LHCN-M2 (cell line): ENCODE measurements at regions not wholly inside any gene's neighbourhood (a gene's known extent, or its start where the extent isn't known, plus 50 kb on each side); places are given as distances from the start of the nearest gene placed in this dataset.

ENCODE experiments used
- DNase-seq: peaks from one replicate; pipeline ENCODE4 v3.0.0-alpha.2; 2012; ENCODE audit warnings: low read depth

GRCh38 chr12:68102731-68103130 lies 56.8 kb downstream of the IFNG start:
- no peak for DNase-seq

GRCh38 chr12:68102163-68102562 lies 57.4 kb downstream of the IFNG start:
- DNase-seq, result no peak

- peak; percentile 74 for DNase-seq
These were observed 59.3 kb downstream of the IFNG start for GRCh38 chr12:68100241-68100640.

GRCh38 chr12:68098939-68099338 lies 60.6 kb downstream of the IFNG start:
- no peak for DNase-seq

- peak; percentile 39 for DNase-seq
These were observed 62.2 kb downstream of the IFNG start for GRCh38 chr12:68097386-68097785.

GRCh38 chr12:68094645-68095395 lies 64.7 kb downstream of the IFNG start:
- no peak for DNase-seq

- DNase-seq, result no peak
These were observed 65.3 kb downstream of the IFNG start for GRCh38 chr12:68094195-68094594.

GRCh38 chr12:68092976-68093375 lies 66.6 kb downstream of the IFNG start:
- DNase-seq, result no peak

- no peak for DNase-seq
These were observed 70.4 kb downstream of the IFNG start for GRCh38 chr12:68089101-68089500.

- DNase-seq, result no peak
These were observed 73.4 kb downstream of the IFNG start for GRCh38 chr12:68086019-68086603.

GRCh38 chr12:68081561-68081960 lies 78.0 kb downstream of the IFNG start:
- DNase-seq, result no peak

- no peak for DNase-seq
These were observed 79.0 kb downstream of the IFNG start for GRCh38 chr12:68080577-68080976.

GRCh38 chr12:68078737-68079136 lies 80.8 kb downstream of the IFNG start:
- no peak for DNase-seq

GRCh38 chr12:68075416-68075815 lies 84.1 kb downstream of the IFNG start:
- DNase-seq, result no peak

GRCh38 chr12:68074306-68075027 lies 85.1 kb downstream of the IFNG start:
- no peak for DNase-seq

- DNase-seq, result no peak
These were observed 81.7 kb downstream of the IFNG-AS1 start for GRCh38 chr12:68070957-68071356.
